ENCODE measurements at regions not wholly inside any gene's neighbourhood (a gene's known extent, or its start where the extent isn't known, plus 50 kb on each side); places are given as distances from the start of the nearest gene placed in this dataset.

DNA sequence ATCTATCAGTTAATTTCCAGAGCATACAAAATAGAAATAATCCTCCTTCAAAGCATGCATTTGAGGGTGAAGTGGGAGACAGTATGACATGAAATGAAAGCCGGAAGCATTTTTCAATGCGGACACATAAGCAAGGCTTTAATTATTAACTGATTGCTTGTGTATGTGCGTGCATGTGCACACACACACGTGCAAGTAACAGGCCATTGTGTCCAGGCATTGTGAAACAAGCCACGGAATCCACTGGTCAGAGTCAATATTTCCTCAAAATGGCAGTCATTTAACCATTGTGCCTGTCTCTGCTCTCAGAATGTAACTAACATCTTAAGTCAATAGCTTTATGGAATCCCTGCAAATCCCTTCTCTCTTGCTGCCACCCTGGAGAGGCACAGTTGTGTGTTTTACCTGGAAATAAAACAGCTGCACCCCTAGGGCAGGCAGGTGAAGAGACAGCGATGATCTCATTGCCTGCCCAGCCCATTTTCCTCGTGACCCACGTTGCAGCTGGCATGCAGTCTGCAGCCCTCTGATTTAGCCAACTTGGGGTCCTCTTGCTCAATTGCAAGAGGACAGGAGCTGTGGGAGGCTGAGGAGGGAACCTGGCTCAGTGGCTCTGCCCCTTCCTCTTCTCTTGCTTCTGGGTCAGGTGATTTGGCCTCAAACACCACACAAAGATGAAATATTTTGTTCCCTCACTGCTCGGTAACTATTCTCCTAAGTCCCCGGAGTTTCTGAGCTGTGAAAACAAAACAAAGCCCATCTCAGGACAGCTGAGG lies 500.9 kb upstream of the ZMIZ1 start:
- no peak overlapping the region for H3K9ac ChIP-seq (ENCODE audit: low read length)
- ATAC-seq (ENCODE audit: low read depth) (no peak), DNase-seq (no peak)
- H3K27ac ChIP-seq (ENCODE audit: low read length in 2 of 2) = no peak overlapping the region
- H3K79me2 ChIP-seq (ENCODE audit: control insufficient read depth, insufficient read depth, low read length) = no peaks in the 10 kb centered on the region
- H3K27me3 ChIP-seq (replicated peaks in 1 of 4; ENCODE audit: control extremely low read depth in 1 of 4, control insufficient read depth in 3 of 4, insufficient read depth in 4 of 4, low read length in 3 of 4) = peaks cover 0 to 4% (median 0%) of the 10 kb centered on the region in 4 experiments
- H3K4me3 ChIP-seq (ENCODE audit: control extremely low read depth in 1 of 5, extremely low read depth in 1 of 5, insufficient read depth in 1 of 5, low read depth in 2 of 5, low read length in 4 of 5) = no peak overlapping the region
- CTCF ChIA-PET = no interaction called here
- Mint-ChIP-seq H3K27me3 (peaks cover 27% of the 10 kb centered on the region), H3K9me3 (ENCODE audit: insufficient read depth) (no peaks in the 10 kb centered on the region), H3K4me1 (no peaks in the 10 kb centered on the region), H3K4me3 (no peak overlapping the region), H3K27ac (no peak overlapping the region)
- TF ChIP-seq EZH2 (IDR thresholded peaks at IDR 0.05; ENCODE audit: borderline replicate concordance, insufficient read depth, low read depth, low read length, poor library complexity, severe bottlenecking) = no peak
- TF ChIP-seq, protein P1, sequence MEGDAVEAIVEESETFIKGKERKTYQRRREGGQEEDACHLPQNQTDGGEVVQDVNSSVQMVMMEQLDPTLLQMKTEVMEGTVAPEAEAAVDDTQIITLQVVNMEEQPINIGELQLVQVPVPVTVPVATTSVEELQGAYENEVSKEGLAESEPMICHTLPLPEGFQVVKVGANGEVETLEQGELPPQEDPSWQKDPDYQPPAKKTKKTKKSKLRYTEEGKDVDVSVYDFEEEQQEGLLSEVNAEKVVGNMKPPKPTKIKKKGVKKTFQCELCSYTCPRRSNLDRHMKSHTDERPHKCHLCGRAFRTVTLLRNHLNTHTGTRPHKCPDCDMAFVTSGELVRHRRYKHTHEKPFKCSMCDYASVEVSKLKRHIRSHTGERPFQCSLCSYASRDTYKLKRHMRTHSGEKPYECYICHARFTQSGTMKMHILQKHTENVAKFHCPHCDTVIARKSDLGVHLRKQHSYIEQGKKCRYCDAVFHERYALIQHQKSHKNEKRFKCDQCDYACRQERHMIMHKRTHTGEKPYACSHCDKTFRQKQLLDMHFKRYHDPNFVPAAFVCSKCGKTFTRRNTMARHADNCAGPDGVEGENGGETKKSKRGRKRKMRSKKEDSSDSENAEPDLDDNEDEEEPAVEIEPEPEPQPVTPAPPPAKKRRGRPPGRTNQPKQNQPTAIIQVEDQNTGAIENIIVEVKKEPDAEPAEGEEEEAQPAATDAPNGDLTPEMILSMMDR (IDR thresholded peaks at IDR 0.05) = no peak
- no peaks in the 10 kb centered on the region for H3K9me3 ChIP-seq (ENCODE audit: control extremely low read depth in 1 of 3, control insufficient read depth in 2 of 3, insufficient read depth in 1 of 3, low read length in 2 of 3)
- no peaks in the 10 kb centered on the region for H4K20me1 ChIP-seq (ENCODE audit: control insufficient read depth, insufficient read depth, low read length, poor library complexity, severe bottlenecking)
- intact Hi-C loops (cut with micrococcal nuclease) = no loop called here
- no peaks in the 10 kb centered on the region for H3K36me3 ChIP-seq (replicated peaks in 1 of 2; ENCODE audit: control extremely low read depth in 1 of 2, control insufficient read depth in 1 of 2, extremely low read depth in 1 of 2, insufficient read depth in 2 of 2, low read length in 1 of 2)
- H3K4me1 ChIP-seq (ENCODE audit: control insufficient read depth in 2 of 2, insufficient read depth in 2 of 2, low read length in 2 of 2) = no peaks in the 10 kb centered on the region
- WGBS (ENCODE audit: insufficient coverage) = 85% methylated on average over 9 of the region's 10 CpGs
- H3K4me2 ChIP-seq (replicated peaks; ENCODE audit: low read depth, low read length, poor library complexity, severe bottlenecking) = no peak overlapping the region
- H2AFZ ChIP-seq (ENCODE audit: insufficient read depth, low read depth, low read length, poor library complexity, severe bottlenecking) = no peak overlapping the region
- POLR2A ChIA-PET = no interaction called here

DNA sequence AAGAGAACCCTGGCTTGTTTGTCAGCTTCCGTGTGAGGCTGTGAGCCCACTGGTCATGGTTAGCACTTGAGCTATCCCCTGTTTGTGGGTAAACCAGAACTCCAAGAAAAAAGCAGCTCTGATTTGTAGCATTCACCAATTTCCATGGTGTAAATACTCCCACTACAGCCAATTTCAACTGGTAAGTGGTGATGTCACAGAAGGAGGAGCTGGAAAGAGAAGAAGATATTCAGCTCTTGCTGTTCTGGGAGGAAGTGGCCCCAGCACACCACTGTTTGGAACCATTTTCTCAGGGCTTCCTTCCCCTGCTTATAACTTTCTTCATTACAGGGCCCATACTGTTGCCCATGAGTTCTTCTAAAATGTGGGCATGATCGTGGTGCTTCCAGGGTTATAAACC lies 500.1 kb upstream of the ZMIZ1 start:
- H3K9ac ChIP-seq (ENCODE audit: low read length) = no peak overlapping the region
- H3K79me2 ChIP-seq (ENCODE audit: control insufficient read depth, insufficient read depth, low read length) = no peaks in the 10 kb centered on the region
- H3K9me3 ChIP-seq (ENCODE audit: control extremely low read depth in 1 of 3, control insufficient read depth in 2 of 3, insufficient read depth in 1 of 3, low read length in 2 of 3) = no peaks in the 10 kb centered on the region
- Mint-ChIP-seq H3K27ac (no peak overlapping the region), H3K27me3 (peaks cover 23% of the 10 kb centered on the region), H3K9me3 (ENCODE audit: insufficient read depth) (no peaks in the 10 kb centered on the region), H3K4me3 (no peak overlapping the region), H3K4me1 (no peaks in the 10 kb centered on the region)
- H3K4me3 ChIP-seq (ENCODE audit: control extremely low read depth in 1 of 5, extremely low read depth in 1 of 5, insufficient read depth in 1 of 5, low read depth in 2 of 5, low read length in 4 of 5) = no peak overlapping the region
- no peak overlapping the region for H2AFZ ChIP-seq (ENCODE audit: insufficient read depth, low read depth, low read length, poor library complexity, severe bottlenecking)
- POLR2A ChIA-PET = no interaction called here
- no peak for ATAC-seq (ENCODE audit: low read depth)
- CTCF ChIA-PET = no interaction called here
- no peak for TF ChIP-seq EZH2 (IDR thresholded peaks at IDR 0.05; ENCODE audit: borderline replicate concordance, insufficient read depth, low read depth, low read length, poor library complexity, severe bottlenecking)
- TF ChIP-seq, protein P1 (IDR thresholded peaks at IDR 0.05) = no peak
- intact Hi-C loops (cut with micrococcal nuclease) = no loop called here
- WGBS (ENCODE audit: insufficient coverage) = 100% methylated on average over 1 of the region's 2 CpGs
- H3K36me3 ChIP-seq (replicated peaks in 1 of 2; ENCODE audit: control extremely low read depth in 1 of 2, control insufficient read depth in 1 of 2, extremely low read depth in 1 of 2, insufficient read depth in 2 of 2, low read length in 1 of 2) = no peaks in the 10 kb centered on the region
- no peak overlapping the region for H3K4me2 ChIP-seq (replicated peaks; ENCODE audit: low read depth, low read length, poor library complexity, severe bottlenecking)
- no peaks in the 10 kb centered on the region for H3K4me1 ChIP-seq (ENCODE audit: control insufficient read depth in 2 of 2, insufficient read depth in 2 of 2, low read length in 2 of 2)
- DNase-seq = no peak
- H3K27me3 ChIP-seq (replicated peaks in 1 of 4; ENCODE audit: control extremely low read depth in 1 of 4, control insufficient read depth in 3 of 4, insufficient read depth in 4 of 4, low read length in 3 of 4) = peaks cover 0 to 4% (median 0%) of the 10 kb centered on the region in 4 experiments
- no peaks in the 10 kb centered on the region for H4K20me1 ChIP-seq (ENCODE audit: control insufficient read depth, insufficient read depth, low read length, poor library complexity, severe bottlenecking)
- no peak overlapping the region for H3K27ac ChIP-seq (ENCODE audit: low read length in 2 of 2)
